ENCODE measurements at regions not wholly inside any gene's neighbourhood (a gene's known extent, or its start where the extent isn't known, plus 50 kb on each side); places are given as distances from the start of the nearest gene placed in this dataset.
A peak's percentile ranks its signal among the peaks of the same experiment; 100 is the strongest.
"Not testable (repeated sequence)": the region's sequence is repeated elsewhere in the genome, so short reads cannot be mapped to it uniquely, and the experiment has no call there.

GRCh38 chr2:8378016-8378810 lies 303.6 kb upstream of the ID2 start:
- Histone ChIP-seq H3K9me3 (no peaks in the 10 kb centered on the region), H3K4me3 (no peak overlapping the region), H3K36me3 (ENCODE audit: low read depth) (no peaks in the 10 kb centered on the region), H3K4me1 (ENCODE audit: low read depth) (no peaks in the 10 kb centered on the region)
- ATAC-seq (no peak), DNase-seq (no peak)
- TF ChIP-seq CTCF (IDR thresholded peaks at IDR 0.05) = no peak
- intact Hi-C loops (cut with DNase I, micrococcal nuclease) = no loop called here

GRCh38 chr2:8379128-8379527 lies 302.7 kb upstream of the ID2 start:
- Histone ChIP-seq H3K4me3 (no peak overlapping the region), H3K9me3 (no peaks in the 10 kb centered on the region), H3K36me3 (ENCODE audit: low read depth) (no peaks in the 10 kb centered on the region), H3K4me1 (ENCODE audit: low read depth) (no peaks in the 10 kb centered on the region)
- no peak for ATAC-seq
- DNase-seq = no peak
- no peak for TF ChIP-seq CTCF (IDR thresholded peaks at IDR 0.05)
- intact Hi-C loops (cut with DNase I, micrococcal nuclease) = no loop called here

DNA sequence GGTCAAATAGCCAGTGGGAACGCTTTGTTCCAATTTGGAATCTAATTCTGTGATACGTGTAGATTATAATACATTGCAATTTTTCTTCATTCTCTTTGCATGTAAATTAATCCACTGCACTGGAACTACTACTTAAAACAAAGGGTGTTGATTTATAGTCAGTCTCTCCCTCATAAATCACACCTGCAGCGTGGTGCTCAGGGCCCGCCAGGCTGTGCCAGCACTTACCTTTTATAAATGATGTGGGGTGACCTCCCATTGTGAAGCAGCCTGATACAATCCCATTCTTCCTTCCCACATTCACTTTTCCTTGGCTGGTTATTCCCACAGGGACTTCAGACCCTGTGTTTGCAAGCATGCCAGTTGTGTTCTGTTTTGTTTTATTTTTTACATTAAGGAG lies 302.3 kb upstream of the ID2 start:
- ATAC-seq (no peak), DNase-seq (no peak)
- Histone ChIP-seq H3K4me3 (no peak overlapping the region), H3K36me3 (ENCODE audit: low read depth) (no peaks in the 10 kb centered on the region), H3K9me3 (no peaks in the 10 kb centered on the region), H3K4me1 (ENCODE audit: low read depth) (no peaks in the 10 kb centered on the region)
- no peak for TF ChIP-seq CTCF (IDR thresholded peaks at IDR 0.05)
- intact Hi-C loops (cut with DNase I, micrococcal nuclease) = no loop called here

DNA sequence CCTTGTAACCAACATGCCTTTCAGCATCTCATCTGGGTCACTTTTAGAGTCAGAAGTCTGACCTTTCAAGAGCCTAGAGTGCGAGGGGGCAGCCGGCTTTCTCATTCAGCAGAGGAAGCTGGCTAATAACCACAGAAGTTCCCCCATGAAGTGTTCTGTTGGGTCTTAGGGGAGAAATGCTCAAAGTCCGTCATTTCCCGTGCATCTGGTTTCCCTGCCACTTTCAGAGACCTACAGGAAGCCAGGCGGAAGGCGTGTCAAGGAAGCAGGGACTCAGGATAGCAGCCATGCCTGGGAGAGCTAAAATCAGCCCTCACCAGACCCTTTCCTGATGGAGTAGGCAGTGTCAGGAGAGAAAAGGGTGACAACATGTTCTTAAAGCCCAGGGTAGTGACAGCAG lies 301.8 kb upstream of the ID2 start:
- no peak for TF ChIP-seq CTCF (IDR thresholded peaks at IDR 0.05)
- ATAC-seq (peak; percentile 42), DNase-seq (peak in 1 of 3 donors; percentile 20)
- no peak overlapping the region for H3K4me3 ChIP-seq
- intact Hi-C loops (cut with DNase I, micrococcal nuclease) = no loop called here
- H3K9me3 ChIP-seq = no peaks in the 10 kb centered on the region
- no peaks in the 10 kb centered on the region for H3K36me3 ChIP-seq (ENCODE audit: low read depth)
- H3K4me1 ChIP-seq (ENCODE audit: low read depth) = no peaks in the 10 kb centered on the region

DNA sequence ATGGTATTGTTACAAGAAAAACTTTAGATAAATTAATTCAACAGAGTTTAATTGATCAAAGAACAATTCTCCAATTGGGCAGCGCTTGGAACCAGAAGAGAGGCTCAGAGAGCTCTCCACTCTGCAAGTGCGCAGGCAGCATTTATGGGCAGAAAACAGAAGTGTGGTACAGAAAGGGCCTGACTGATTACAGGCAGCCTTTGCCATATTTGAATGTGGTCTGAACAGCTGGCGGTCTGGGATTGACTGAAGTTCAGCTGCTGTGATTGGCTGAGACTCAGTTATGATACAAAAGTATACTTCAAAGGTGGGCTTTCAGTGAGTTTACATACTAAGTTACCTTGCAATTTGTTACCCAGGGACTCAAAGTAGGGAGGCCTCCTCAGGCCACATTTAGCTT lies 301.3 kb upstream of the ID2 start:
- DNase-seq = no peak
- ATAC-seq = no peak
- Histone ChIP-seq H3K4me1 (ENCODE audit: low read depth) (no peaks in the 10 kb centered on the region), H3K36me3 (ENCODE audit: low read depth) (no peaks in the 10 kb centered on the region), H3K4me3 (no peak overlapping the region), H3K9me3 (no peaks in the 10 kb centered on the region)
- intact Hi-C loops (cut with DNase I, micrococcal nuclease) = no loop called here
- TF ChIP-seq CTCF (IDR thresholded peaks at IDR 0.05) = no peak

DNA sequence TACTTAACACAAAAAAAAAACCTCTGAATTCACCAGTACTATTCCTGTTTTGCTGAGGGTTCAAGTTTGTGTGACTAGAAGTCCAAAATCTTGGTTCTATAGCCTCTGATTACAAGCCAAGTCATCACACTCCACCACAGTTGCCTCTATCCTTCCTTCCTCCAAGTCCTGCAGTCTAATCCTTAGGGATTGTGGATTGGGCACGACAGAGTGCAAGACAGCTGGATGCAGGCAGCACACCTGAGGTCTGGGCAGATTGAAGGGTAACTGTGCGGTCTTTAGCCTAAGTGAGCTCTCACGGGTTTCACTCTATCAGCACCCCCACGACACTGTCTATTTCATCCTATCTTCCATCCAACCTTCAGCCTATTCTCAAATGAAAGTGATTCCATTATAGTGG lies 299.4 kb upstream of the ID2 start:
- intact Hi-C loops (cut with DNase I, micrococcal nuclease) = no loop called here
- ATAC-seq (no peak), DNase-seq (no peak)
- no peak overlapping the region for H3K4me3 ChIP-seq
- H3K4me1 ChIP-seq (ENCODE audit: low read depth) = no peaks in the 10 kb centered on the region
- no peak for TF ChIP-seq CTCF (IDR thresholded peaks at IDR 0.05)
- H3K9me3 ChIP-seq = no peaks in the 10 kb centered on the region
- H3K36me3 ChIP-seq (ENCODE audit: low read depth) = no peaks in the 10 kb centered on the region

DNA sequence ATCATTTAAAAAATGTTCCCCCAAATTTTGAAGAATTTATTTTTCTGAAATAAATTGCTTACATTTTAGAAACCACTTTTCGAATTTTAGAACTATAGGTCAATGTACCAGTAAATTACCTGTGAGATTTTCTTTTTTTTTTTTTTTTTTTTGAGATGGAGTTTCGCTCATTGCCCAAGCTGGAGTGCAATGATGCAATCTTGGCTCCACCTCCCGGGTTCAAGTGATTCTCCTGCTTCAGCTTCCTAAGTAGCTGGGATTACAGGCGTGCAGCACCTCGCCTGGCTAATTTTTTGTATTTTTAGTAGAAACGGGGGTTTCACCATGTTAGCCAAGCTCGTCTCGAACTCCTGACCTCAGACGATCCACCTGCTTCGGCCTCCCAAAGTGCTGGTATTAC lies 295.1 kb upstream of the ID2 start:
- H3K4me1 ChIP-seq (ENCODE audit: low read depth); H3K4me3 ChIP-seq; DNase-seq; intact Hi-C loops (cut with DNase I, micrococcal nuclease); H3K9me3 ChIP-seq; H3K36me3 ChIP-seq (ENCODE audit: low read depth); ATAC-seq: not testable (repeated sequence)

Data from mucosa of descending colon (tissue), 3 donors.